Neuronal stem cell (in vitro differentiated cells): ENCODE measurements at regions not wholly inside any gene's neighbourhood (a gene's known extent, or its start where the extent isn't known, plus 50 kb on each side); places are given as distances from the start of the nearest gene placed in this dataset.

Experiments used
- DNase-seq: peaks from one replicate; pipeline ENCODE4 v3.0.0-alpha.2; 2013; ENCODE audit warnings: low spot score
- H2AFZ ChIP-seq: one replicate; pipeline ENCODE4 v1.6.1; 2013; ENCODE audit warnings: mild to moderate bottlenecking, low read length, inconsistent platforms
- H2AK5ac ChIP-seq: 2 replicates; pipeline ENCODE4 v1.6.1; 2013; ENCODE audit warnings: low read depth, mild to moderate bottlenecking, inconsistent platforms, low read length, moderate library complexity, mixed read lengths
- H2BK120ac ChIP-seq: 2 replicates; pipeline ENCODE4 v1.6.1; 2013; ENCODE audit warnings: low read depth, mild to moderate bottlenecking, inconsistent platforms, low read length, moderate library complexity, mixed read lengths
- H2BK12ac ChIP-seq: one replicate; pipeline ENCODE4 v1.6.1; 2013; ENCODE audit warnings: low read length, inconsistent platforms
- H2BK15ac ChIP-seq: 2 replicates; pipeline ENCODE4 v1.6.1; 2013; ENCODE audit warnings: mild to moderate bottlenecking, low read length, inconsistent platforms, mixed read lengths
- H2BK5ac ChIP-seq: one replicate; pipeline ENCODE4 v1.6.1; 2013; ENCODE audit warnings: inconsistent platforms, mild to moderate bottlenecking, low read length, moderate library complexity
- H3K14ac ChIP-seq: one replicate; pipeline ENCODE4 v1.6.1; 2013; ENCODE audit warnings: low read length, inconsistent platforms
- H3K18ac ChIP-seq: 2 replicates; pipeline ENCODE4 v1.6.1; 2013; ENCODE audit warnings: low read length, inconsistent platforms
- H3K23ac ChIP-seq: 2 replicates; pipeline ENCODE4 v1.6.1; 2013; ENCODE audit warnings: low read depth, mild to moderate bottlenecking, mixed read lengths, low read length, inconsistent platforms; ENCODE audit not compliant: poor library complexity
- H3K27ac ChIP-seq: replicated peaks from 3 replicates; pipeline ENCODE4 v1.5.1; 2013; ENCODE audit warnings: low read length, inconsistent platforms
- H3K27me3 ChIP-seq, 3 experiments: 2 replicates each; pipeline ENCODE4 v1.6.1; 2013; ENCODE audit warnings: low read length in 3 of 3, mild to moderate bottlenecking in 2 of 3, inconsistent platforms in 1 of 3, low read depth in 1 of 3, mixed read lengths in 1 of 3, moderate library complexity in 1 of 3; ENCODE audit not compliant: control insufficient read depth in 3 of 3, insufficient read depth in 3 of 3
- H3K36me3 ChIP-seq, 2 donors: replicated peaks in 1 of 2; 2 replicates each; pipeline ENCODE4 v1.6.1; 2013; ENCODE audit warnings: low read length in 2 of 2; ENCODE audit not compliant: control insufficient read depth in 2 of 2, insufficient read depth in 2 of 2
- H3K4ac ChIP-seq: 2 replicates; pipeline ENCODE4 v1.6.1; 2013; ENCODE audit warnings: inconsistent platforms, mild to moderate bottlenecking, low read length, moderate library complexity
- H3K4me1 ChIP-seq, 2 donors: 1 replicate in 1 of 2; 2 replicates in 1 of 2; pipeline ENCODE4 v1.6.1; 2013; ENCODE audit warnings: low read length in 2 of 2, low read depth in 1 of 2; ENCODE audit not compliant: control insufficient read depth in 2 of 2, insufficient read depth in 1 of 2
- H3K4me2 ChIP-seq: one replicate; pipeline ENCODE4 v1.6.1; 2013; ENCODE audit warnings: mild to moderate bottlenecking, low read length, inconsistent platforms; ENCODE audit not compliant: insufficient read depth, poor library complexity, severe bottlenecking
- H3K4me3 ChIP-seq, 2 donors: 2 replicates each; pipeline ENCODE4 v1.5.1; 2013; ENCODE audit warnings: low read length in 2 of 2, mild to moderate bottlenecking in 2 of 2, inconsistent platforms in 1 of 2, moderate library complexity in 1 of 2
- H3K79me1 ChIP-seq: one replicate; pipeline ENCODE4 v1.6.1; 2013; ENCODE audit warnings: low read depth, mild to moderate bottlenecking, inconsistent platforms, low read length, moderate library complexity
- H3K9ac ChIP-seq: one replicate; pipeline ENCODE4 v1.6.1; 2013; ENCODE audit warnings: mild to moderate bottlenecking, low read depth, low read length, inconsistent platforms; ENCODE audit not compliant: poor library complexity
- H3K9me3 ChIP-seq, 2 donors: replicated peaks in 1 of 2; 2 replicates each; pipeline versions ENCODE3 to v1.6.1; 2013; ENCODE audit warnings: low read length in 2 of 2, mild to moderate bottlenecking in 2 of 2, inconsistent platforms in 1 of 2, low read depth in 1 of 2, mixed read lengths in 1 of 2, moderate library complexity in 1 of 2; ENCODE audit not compliant: control insufficient read depth in 2 of 2, insufficient read depth in 1 of 2
- H4K8ac ChIP-seq: one replicate; pipeline ENCODE4 v1.6.1; 2013; ENCODE audit warnings: low read depth, mild to moderate bottlenecking, inconsistent platforms, low read length, moderate library complexity
- H4K91ac ChIP-seq: one replicate; pipeline ENCODE4 v1.6.1; 2013; ENCODE audit warnings: low read length, low read depth, mild to moderate bottlenecking, inconsistent platforms; ENCODE audit not compliant: poor library complexity
- WGBS, 2 donors: extraction: QIAGEN DNeasy Blood & Tissue Kit; methylation state at CpG; one replicate each; pipeline ENCODE4 v1.1.7; 2013; ENCODE audit warnings: missing lambda C conversion rate in 2 of 2, mixed read lengths in 1 of 2; ENCODE audit not compliant: insufficient read length in 2 of 2, insufficient replicate concordance in 1 of 2; ENCODE audit errors: extremely low coverage in 2 of 2; 5-methylcytosine and 5-hydroxymethylcytosine counted together

DNA sequence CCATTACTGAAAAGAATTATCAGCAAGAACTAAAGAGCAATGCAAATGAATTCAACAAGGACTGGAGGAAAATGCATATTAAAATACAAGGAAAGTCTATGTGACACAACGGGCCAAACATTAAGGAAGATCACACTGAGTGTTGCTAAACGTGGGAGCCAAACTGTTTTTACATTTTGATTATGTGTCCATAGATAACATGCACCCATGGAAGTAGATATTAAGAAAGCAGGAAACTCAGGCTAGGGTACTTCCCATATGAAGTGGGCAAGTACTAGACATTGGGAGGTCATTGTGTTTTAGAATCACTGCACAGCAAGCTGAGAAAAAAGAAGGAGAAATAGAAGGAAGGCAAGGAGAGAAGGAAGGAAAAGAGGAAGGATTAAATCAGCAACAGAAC is 161.8 kb downstream of the KCTD12 start:
- Histone ChIP-seq H3K9ac (no peak overlapping the region), H2BK15ac (no peak overlapping the region), H2BK120ac (no peak overlapping the region), H3K23ac (no peak overlapping the region), H2AFZ (no peak overlapping the region), H3K27ac (no peak overlapping the region), H2AK5ac (no peak overlapping the region), H3K4me3 (no peak overlapping the region), H3K4ac (no peak overlapping the region), H3K27me3 (no peaks in the 10 kb centered on the region), H3K4me1 (peaks cover 5 to 6% of the 10 kb centered on the region in 2 donors), H2BK12ac (no peak overlapping the region), H4K8ac (no peak overlapping the region), H2BK5ac (no peak overlapping the region), H3K14ac (no peak overlapping the region), H3K18ac (no peak overlapping the region), H3K9me3 (no peaks in the 10 kb centered on the region), H4K91ac (no peak overlapping the region), H3K4me2 (no peak overlapping the region), H3K79me1 (no peaks in the 10 kb centered on the region), H3K36me3 (no peaks in the 10 kb centered on the region)
- no peak for DNase-seq
- no CpG with 5 or more reads among the region's 2 CpGs for WGBS, 2 donors

DNA sequence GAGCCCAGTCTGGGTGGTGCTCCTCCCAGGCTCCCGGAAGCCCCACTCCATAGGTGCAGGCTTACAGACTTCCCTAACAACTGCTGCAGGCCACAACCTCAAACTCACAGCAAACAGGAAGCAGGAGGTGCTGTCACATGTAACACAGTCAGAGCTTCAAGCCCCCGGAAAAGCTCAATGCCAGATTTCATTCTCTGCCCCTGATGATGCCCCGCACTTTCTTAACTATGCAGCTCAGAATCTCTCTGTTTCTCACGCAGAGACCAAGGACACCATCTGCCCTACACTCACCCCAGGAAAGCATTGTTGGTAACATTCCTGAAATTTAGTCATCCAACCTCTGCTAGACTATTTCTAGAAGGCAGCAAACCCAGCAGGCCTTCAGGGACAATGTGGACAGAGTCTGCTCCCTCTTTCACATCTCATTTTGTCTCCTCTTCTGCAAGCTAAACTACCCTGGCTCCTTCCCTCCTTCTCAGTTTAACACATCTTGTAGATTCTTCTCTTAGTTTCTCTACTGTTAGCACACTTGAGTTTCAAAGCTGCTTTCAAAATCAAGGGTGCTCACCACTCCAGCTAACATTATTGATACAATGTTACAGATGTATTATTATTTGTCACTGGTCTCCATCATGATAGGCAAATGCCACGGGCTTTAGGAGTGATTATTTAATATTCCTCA is 162.5 kb downstream of the KCTD12 start:
- peak overlapping the region; percentile 79 for H2AFZ ChIP-seq
- H2BK15ac ChIP-seq, result no peak overlapping the region
- H3K4ac ChIP-seq, result no peak overlapping the region
- no peak overlapping the region for H3K14ac ChIP-seq
- no peak overlapping the region for H4K8ac ChIP-seq
- H3K4me3 ChIP-seq, result no peak overlapping the region
- H2BK5ac ChIP-seq, result no peak overlapping the region
- H3K36me3 ChIP-seq, result no peaks in the 10 kb centered on the region
- no peak for DNase-seq
- no peak overlapping the region for H3K9ac ChIP-seq
- H3K9me3 ChIP-seq, result no peaks in the 10 kb centered on the region
- H3K4me2 ChIP-seq, result no peak overlapping the region
- H2BK120ac ChIP-seq, result no peak overlapping the region
- no peak overlapping the region for H3K23ac ChIP-seq
- no CpG with 5 or more reads among the region's 5 CpGs for WGBS, 2 donors
- no peak overlapping the region for H4K91ac ChIP-seq
- no peaks in the 10 kb centered on the region for H3K79me1 ChIP-seq
- H3K27me3 ChIP-seq, result no peaks in the 10 kb centered on the region
- no peak overlapping the region for H2BK12ac ChIP-seq
- H3K18ac ChIP-seq, result no peak overlapping the region
- H3K27ac ChIP-seq, result no peak overlapping the region
- H3K4me1 ChIP-seq, result peaks cover 5 to 6% of the 10 kb centered on the region in 2 donors
- H2AK5ac ChIP-seq, result no peak overlapping the region

DNA sequence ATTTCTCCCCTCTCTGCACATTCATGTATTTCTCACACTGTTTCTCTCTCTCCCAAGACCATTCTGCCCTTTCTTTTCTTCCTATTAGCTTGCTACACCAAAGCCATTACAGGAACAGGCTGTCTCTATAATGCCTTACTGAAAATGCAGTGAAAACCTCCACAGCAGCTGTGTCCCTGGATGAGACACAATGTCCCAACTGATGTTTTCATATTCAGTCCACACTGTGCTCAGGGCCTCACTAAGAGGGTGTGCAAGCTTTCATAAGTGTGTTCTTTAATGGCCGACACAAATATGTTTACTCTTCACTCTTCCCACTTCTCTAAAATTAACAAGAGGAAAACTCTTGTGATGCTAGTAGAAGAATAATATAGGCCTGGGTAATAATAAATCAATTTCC is 163.4 kb downstream of the KCTD12 start:
- Histone ChIP-seq H2BK5ac (no peak overlapping the region), H3K79me1 (no peaks in the 10 kb centered on the region), H3K4me3 (no peak overlapping the region), H3K9me3 (no peaks in the 10 kb centered on the region), H3K4me2 (no peak overlapping the region), H2AK5ac (no peak overlapping the region), H3K23ac (no peak overlapping the region), H3K9ac (no peak overlapping the region), H2BK12ac (no peak overlapping the region), H2BK15ac (no peak overlapping the region), H4K8ac (no peak overlapping the region), H3K27ac (no peak overlapping the region), H3K4ac (no peak overlapping the region), H2AFZ (no peak overlapping the region), H3K14ac (no peak overlapping the region), H3K36me3 (no peaks in the 10 kb centered on the region), H3K27me3 (no peaks in the 10 kb centered on the region), H3K4me1 (peaks cover 5 to 6% of the 10 kb centered on the region in 2 donors), H3K18ac (no peak overlapping the region), H4K91ac (no peak overlapping the region), H2BK120ac (no peak overlapping the region)
- WGBS, 2 donors, result no CpG with 5 or more reads among the region's 1 CpG
- no peak for DNase-seq

DNA sequence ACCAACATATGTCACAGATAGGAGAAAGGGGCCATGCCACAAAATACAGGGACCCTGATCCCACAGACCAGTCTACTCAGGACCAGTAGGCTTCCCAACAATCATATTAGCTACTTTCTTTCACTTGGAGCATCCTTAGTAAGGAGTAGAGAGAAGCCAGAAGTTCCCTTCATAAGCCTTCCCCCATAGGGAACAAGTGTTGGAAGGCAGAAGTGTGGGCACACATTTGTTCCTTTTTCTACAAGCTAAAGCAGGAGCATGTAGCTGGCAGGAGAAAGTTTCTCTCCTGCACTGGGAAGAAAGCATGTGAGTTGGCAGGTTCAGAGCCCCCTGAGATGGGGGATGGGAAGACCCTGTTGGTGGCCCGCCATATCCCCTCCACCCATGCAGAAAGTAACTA is 165.4 kb downstream of the KCTD12 start:
- Histone ChIP-seq H4K8ac (no peak overlapping the region), H3K4me2 (no peak overlapping the region), H3K9ac (no peak overlapping the region), H3K27ac (no peak overlapping the region), H3K36me3 (no peaks in the 10 kb centered on the region), H2BK5ac (no peak overlapping the region), H2AFZ (no peak overlapping the region), H2BK120ac (no peak overlapping the region), H3K27me3 (no peaks in the 10 kb centered on the region), H3K9me3 (no peaks in the 10 kb centered on the region), H3K79me1 (no peaks in the 10 kb centered on the region), H3K4me1 (peaks cover 4 to 10% of the 10 kb centered on the region in 2 donors), H3K4ac (no peak overlapping the region), H2BK15ac (no peak overlapping the region), H3K4me3 (no peak overlapping the region), H2AK5ac (no peak overlapping the region), H3K23ac (no peak overlapping the region), H3K14ac (no peak overlapping the region), H2BK12ac (no peak overlapping the region), H4K91ac (no peak overlapping the region), H3K18ac (no peak overlapping the region)
- DNase-seq, result no peak
- no CpG with 5 or more reads among the region's 1 CpG for WGBS, 2 donors
